ENCODE measurements at regions not wholly inside any gene's neighbourhood (a gene's known extent, or its start where the extent isn't known, plus 50 kb on each side); places are given as distances from the start of the nearest gene placed in this dataset.

- no peak for DNase-seq (ENCODE audit: low spot score)
These were observed 856.4 kb upstream of the ALCAM start for GRCh38 chr3:104510131-104510849.

- DNase-seq (ENCODE audit: low spot score) = no peak
These were observed 852.3 kb upstream of the ALCAM start for GRCh38 chr3:104514371-104514770.

- DNase-seq (ENCODE audit: low spot score) = no peak
These were observed 851.9 kb upstream of the ALCAM start for GRCh38 chr3:104514776-104515175.

GRCh38 chr3:104519068-104519467 lies 847.6 kb upstream of the ALCAM start:
- no peak for DNase-seq (ENCODE audit: low spot score)

GRCh38 chr3:104519468-104520227 lies 847.1 kb upstream of the ALCAM start:
- no peak for DNase-seq (ENCODE audit: low spot score)

GRCh38 chr3:104520228-104520655 lies 846.5 kb upstream of the ALCAM start:
- DNase-seq (ENCODE audit: low spot score) = no peak

- DNase-seq (ENCODE audit: low spot score) = no peak
These were observed 844.9 kb upstream of the ALCAM start for GRCh38 chr3:104521606-104522336.

GRCh38 chr3:104523136-104523535 lies 843.6 kb upstream of the ALCAM start:
- no peak for DNase-seq (ENCODE audit: low spot score)

- no peak for DNase-seq (ENCODE audit: low spot score)
These were observed 839.8 kb upstream of the ALCAM start for GRCh38 chr3:104526901-104527401.

- no peak for DNase-seq (ENCODE audit: low spot score)
These were observed 835.8 kb upstream of the ALCAM start for GRCh38 chr3:104530934-104531333.

- DNase-seq (ENCODE audit: low spot score) = no peak
These were observed 830.0 kb upstream of the ALCAM start for GRCh38 chr3:104536715-104537114.

- no peak for DNase-seq (ENCODE audit: low spot score)
These were observed 829.4 kb upstream of the ALCAM start for GRCh38 chr3:104537323-104537722.

- DNase-seq (ENCODE audit: low spot score) = no peak
These were observed 820.4 kb upstream of the ALCAM start for GRCh38 chr3:104546301-104546700.

GRCh38 chr3:104547031-104547430 lies 819.7 kb upstream of the ALCAM start:
- DNase-seq (ENCODE audit: low spot score) = no peak

GRCh38 chr3:104548401-104548800 lies 818.3 kb upstream of the ALCAM start:
- DNase-seq (ENCODE audit: low spot score) = no peak

- no peak for DNase-seq (ENCODE audit: low spot score)
These were observed 817.5 kb upstream of the ALCAM start for GRCh38 chr3:104549099-104549714.

GRCh38 chr3:104553121-104553520 lies 813.6 kb upstream of the ALCAM start:
- DNase-seq (ENCODE audit: low spot score) = no peak

- no peak for DNase-seq (ENCODE audit: low spot score)
These were observed 812.3 kb upstream of the ALCAM start for GRCh38 chr3:104554425-104554824.

- DNase-seq (ENCODE audit: low spot score) = no peak
These were observed 811.0 kb upstream of the ALCAM start for GRCh38 chr3:104555728-104556127.

GRCh38 chr3:104556372-104557078 lies 810.2 kb upstream of the ALCAM start:
- no peak for DNase-seq (ENCODE audit: low spot score)

GRCh38 chr3:104561324-104561723 lies 805.4 kb upstream of the ALCAM start:
- no peak for DNase-seq (ENCODE audit: low spot score)
